HL-60 (cell line): ENCODE measurements at regions not wholly inside any gene's neighbourhood (a gene's known extent, or its start where the extent isn't known, plus 50 kb on each side); places are given as distances from the start of the nearest gene placed in this dataset.

Experiments used
- POLR2AphosphoS5 ChIP-seq: IDR thresholded peaks from 2 replicates; pipeline ENCODE4 v1.6.1; 2012; ENCODE audit warnings: low read depth
- REST ChIP-seq: IDR thresholded peaks from 2 replicates; pipeline ENCODE4 v1.6.1; 2012; ENCODE audit warnings: low read depth; ENCODE audit not compliant: insufficient replicate concordance
- TF ChIP-seq, protein P1 (sequence below): IDR thresholded peaks from one replicate; pipeline ENCODE4 v1.5.1; 2011; ENCODE audit warnings: low read length, control low read depth, inconsistent platforms; ENCODE audit not compliant: insufficient read depth

- TF ChIP-seq, protein P1, sequence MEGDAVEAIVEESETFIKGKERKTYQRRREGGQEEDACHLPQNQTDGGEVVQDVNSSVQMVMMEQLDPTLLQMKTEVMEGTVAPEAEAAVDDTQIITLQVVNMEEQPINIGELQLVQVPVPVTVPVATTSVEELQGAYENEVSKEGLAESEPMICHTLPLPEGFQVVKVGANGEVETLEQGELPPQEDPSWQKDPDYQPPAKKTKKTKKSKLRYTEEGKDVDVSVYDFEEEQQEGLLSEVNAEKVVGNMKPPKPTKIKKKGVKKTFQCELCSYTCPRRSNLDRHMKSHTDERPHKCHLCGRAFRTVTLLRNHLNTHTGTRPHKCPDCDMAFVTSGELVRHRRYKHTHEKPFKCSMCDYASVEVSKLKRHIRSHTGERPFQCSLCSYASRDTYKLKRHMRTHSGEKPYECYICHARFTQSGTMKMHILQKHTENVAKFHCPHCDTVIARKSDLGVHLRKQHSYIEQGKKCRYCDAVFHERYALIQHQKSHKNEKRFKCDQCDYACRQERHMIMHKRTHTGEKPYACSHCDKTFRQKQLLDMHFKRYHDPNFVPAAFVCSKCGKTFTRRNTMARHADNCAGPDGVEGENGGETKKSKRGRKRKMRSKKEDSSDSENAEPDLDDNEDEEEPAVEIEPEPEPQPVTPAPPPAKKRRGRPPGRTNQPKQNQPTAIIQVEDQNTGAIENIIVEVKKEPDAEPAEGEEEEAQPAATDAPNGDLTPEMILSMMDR, result no peak
- TF ChIP-seq REST, result no peak
- TF ChIP-seq POLR2AphosphoS5, result no peak
Observed at GRCh38 chr4:112813790-112814189, 176.8 kb downstream of the LARP7 start.
